Ovary (tissue), 3 donors: ENCODE measurements at regions not wholly inside any gene's neighbourhood (a gene's known extent, or its start where the extent isn't known, plus 50 kb on each side); places are given as distances from the start of the nearest gene placed in this dataset.

ENCODE experiments used
- EP300 ChIP-seq: sonication (generic); formaldehyde crosslinking; IDR thresholded peaks from one replicate; pipeline ENCODE4 v1.6.1; 2017; ENCODE audit warnings: antibody characterized with exemption
- POLR2A ChIP-seq: fragments of 450-650 bp; IDR thresholded peaks from one replicate; pipeline ENCODE4 v1.6.1; 2017; ENCODE audit warnings: antibody characterized with exemption, mild to moderate bottlenecking, moderate library complexity
- TF ChIP-seq, protein P1 (sequence below), 3 donors: fragments of 450-650 bp in 2 of 3; fragments of 200-600 bp in 1 of 3; IDR thresholded peaks; one replicate each; pipeline versions ENCODE4 v1.5.1 to v1.8.0; 2016 to 2022; ENCODE audit warnings: antibody characterized with exemption in 3 of 3, mild to moderate bottlenecking in 1 of 3
- donor health status: DM: no; HTN: no; CAD: no.

DNA sequence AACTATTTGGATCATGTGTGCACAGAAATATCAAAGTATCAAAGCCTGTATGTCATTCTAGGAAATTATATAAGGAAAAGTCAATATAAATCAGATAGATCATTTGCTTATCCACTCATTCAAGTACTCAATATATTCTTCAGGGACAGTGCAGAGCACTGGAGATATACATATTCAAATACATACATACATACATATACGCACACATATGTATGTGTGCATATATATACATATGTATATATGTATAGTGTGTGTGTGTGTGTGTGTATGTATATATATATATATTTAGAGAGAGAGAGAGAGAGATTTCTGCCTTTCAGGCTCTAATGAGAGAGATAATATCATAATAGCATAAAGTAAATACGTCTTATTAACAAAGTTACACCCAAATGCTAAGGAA, 169.2 kb downstream of the PMP22 start:
- TF ChIP-seq, protein P1, sequence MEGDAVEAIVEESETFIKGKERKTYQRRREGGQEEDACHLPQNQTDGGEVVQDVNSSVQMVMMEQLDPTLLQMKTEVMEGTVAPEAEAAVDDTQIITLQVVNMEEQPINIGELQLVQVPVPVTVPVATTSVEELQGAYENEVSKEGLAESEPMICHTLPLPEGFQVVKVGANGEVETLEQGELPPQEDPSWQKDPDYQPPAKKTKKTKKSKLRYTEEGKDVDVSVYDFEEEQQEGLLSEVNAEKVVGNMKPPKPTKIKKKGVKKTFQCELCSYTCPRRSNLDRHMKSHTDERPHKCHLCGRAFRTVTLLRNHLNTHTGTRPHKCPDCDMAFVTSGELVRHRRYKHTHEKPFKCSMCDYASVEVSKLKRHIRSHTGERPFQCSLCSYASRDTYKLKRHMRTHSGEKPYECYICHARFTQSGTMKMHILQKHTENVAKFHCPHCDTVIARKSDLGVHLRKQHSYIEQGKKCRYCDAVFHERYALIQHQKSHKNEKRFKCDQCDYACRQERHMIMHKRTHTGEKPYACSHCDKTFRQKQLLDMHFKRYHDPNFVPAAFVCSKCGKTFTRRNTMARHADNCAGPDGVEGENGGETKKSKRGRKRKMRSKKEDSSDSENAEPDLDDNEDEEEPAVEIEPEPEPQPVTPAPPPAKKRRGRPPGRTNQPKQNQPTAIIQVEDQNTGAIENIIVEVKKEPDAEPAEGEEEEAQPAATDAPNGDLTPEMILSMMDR (IDR thresholded peaks at IDR 0.05) = no peak
- TF ChIP-seq POLR2A = no peak
- no peak for TF ChIP-seq EP300
